ENCODE measurements at regions not wholly inside any gene's neighbourhood (a gene's known extent, or its start where the extent isn't known, plus 50 kb on each side); places are given as distances from the start of the nearest gene placed in this dataset.

DNA sequence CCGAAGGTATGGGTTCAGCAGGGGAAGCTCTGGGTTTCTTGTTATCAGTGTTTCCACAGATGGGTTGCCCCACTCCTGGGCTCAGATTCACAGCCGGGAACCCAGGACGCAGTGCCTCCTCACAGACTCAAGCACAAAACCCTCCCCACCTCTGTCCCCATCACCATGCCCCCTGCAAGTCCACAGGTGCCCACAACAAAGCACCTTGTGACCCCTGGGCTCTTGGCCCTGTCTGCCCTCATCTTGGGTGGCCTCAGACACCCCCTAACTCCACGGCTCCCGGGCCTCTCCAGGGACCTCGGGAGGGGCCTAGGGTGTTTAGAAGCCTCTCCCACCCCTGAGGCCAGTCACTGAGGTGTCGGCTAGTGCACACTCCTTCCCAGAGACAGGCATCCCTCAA, 231.7 kb downstream of the TUBA3C start (continued):
- TF ChIP-seq, protein P1, sequence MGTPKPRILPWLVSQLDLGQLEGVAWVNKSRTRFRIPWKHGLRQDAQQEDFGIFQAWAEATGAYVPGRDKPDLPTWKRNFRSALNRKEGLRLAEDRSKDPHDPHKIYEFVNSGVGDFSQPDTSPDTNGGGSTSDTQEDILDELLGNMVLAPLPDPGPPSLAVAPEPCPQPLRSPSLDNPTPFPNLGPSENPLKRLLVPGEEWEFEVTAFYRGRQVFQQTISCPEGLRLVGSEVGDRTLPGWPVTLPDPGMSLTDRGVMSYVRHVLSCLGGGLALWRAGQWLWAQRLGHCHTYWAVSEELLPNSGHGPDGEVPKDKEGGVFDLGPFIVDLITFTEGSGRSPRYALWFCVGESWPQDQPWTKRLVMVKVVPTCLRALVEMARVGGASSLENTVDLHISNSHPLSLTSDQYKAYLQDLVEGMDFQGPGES (IDR thresholded peaks at IDR 0.05), result no peak
- no peak for TF ChIP-seq REST (IDR thresholded peaks at IDR 0.05; ENCODE audit: low read depth, low read length)
- no peak for TF ChIP-seq CREB1 (IDR thresholded peaks at IDR 0.05; ENCODE audit: low read depth)
- no peak for TF ChIP-seq TCF12 (IDR thresholded peaks at IDR 0.05; ENCODE audit: low read depth, low read length)

- ChIA-PET CTCF (no interaction called here), POLR2A (no interaction called here), SMC1A (ENCODE audit: uncharacterized antibody, unreplicated experiment) (no interaction called here), RAD21 (ENCODE audit: unreplicated experiment) (no interaction called here)
- in situ Hi-C loops (cut with MboI), result loop anchor here (10.0 kb wide), 1 partner anchor 55 kb away; no protein-coding TSS in a partner anchor
- H3K9me3 ChIP-seq (replicated peaks; ENCODE audit: control insufficient read depth, insufficient read depth, low read length), result no peaks in the 10 kb centered on the region; the same call in 2 of the 3 replicates
- H3K27ac ChIP-seq (ENCODE audit: control insufficient read depth, insufficient read depth), result no peak overlapping the region
- intact Hi-C loops (cut with micrococcal nuclease; ENCODE audit: unreplicated experiment), result no loop called here
- no peaks in the 10 kb centered on the region for H3K36me3 ChIP-seq (ENCODE audit: control insufficient read depth in 2 of 2, insufficient read depth in 2 of 2, low read length in 1 of 2)
- DNase-seq (ENCODE audit: low read depth, low spot score), result no peak
- ATAC-seq, result no peak
- H4K20me1 ChIP-seq (ENCODE audit: control insufficient read depth, insufficient read depth), result no peaks in the 10 kb centered on the region
- H3K79me2 ChIP-seq (ENCODE audit: control insufficient read depth, insufficient read depth, low read length), result no peaks in the 10 kb centered on the region
- no TSS peak for BruUV-seq (replicated peaks)
- 20% methylated on average over 9 of the region's 9 CpGs for WGBS (ENCODE audit: insufficient coverage, insufficient replicate concordance, low lambda C conversion rate, missing lambda C conversion rate)
- no peaks in the 10 kb centered on the region for H3K4me1 ChIP-seq (ENCODE audit: control insufficient read depth, insufficient read depth, low read length)
- H3K9ac ChIP-seq (ENCODE audit: control insufficient read depth, insufficient read depth, low read length), result no peak overlapping the region
- H3K4me3 ChIP-seq, result no peak overlapping the region
- H3K27me3 ChIP-seq (replicated peaks in 1 of 2; ENCODE audit: control insufficient read depth in 2 of 2, insufficient read depth in 2 of 2, low read length in 1 of 2), result no peaks in the 10 kb centered on the region
- no peak for FAIRE-seq
- no peak overlapping the region for H2AFZ ChIP-seq (ENCODE audit: control insufficient read depth, low read depth, low read length)
- no peak overlapping the region for H3K4me2 ChIP-seq (ENCODE audit: control insufficient read depth, insufficient read depth)
- no peak for TF ChIP-seq HDAC6 (IDR thresholded peaks at IDR 0.05; ENCODE audit: unreplicated experiment)
- no peak for TF ChIP-seq RCOR1 (conservative IDR thresholded peaks at IDR 0.05; ENCODE audit: low read depth, low read length)
- TF ChIP-seq NFYB (IDR thresholded peaks at IDR 0.05; ENCODE audit: insufficient read depth, low read depth, low read length), result no peak
- TF ChIP-seq, protein P2, sequence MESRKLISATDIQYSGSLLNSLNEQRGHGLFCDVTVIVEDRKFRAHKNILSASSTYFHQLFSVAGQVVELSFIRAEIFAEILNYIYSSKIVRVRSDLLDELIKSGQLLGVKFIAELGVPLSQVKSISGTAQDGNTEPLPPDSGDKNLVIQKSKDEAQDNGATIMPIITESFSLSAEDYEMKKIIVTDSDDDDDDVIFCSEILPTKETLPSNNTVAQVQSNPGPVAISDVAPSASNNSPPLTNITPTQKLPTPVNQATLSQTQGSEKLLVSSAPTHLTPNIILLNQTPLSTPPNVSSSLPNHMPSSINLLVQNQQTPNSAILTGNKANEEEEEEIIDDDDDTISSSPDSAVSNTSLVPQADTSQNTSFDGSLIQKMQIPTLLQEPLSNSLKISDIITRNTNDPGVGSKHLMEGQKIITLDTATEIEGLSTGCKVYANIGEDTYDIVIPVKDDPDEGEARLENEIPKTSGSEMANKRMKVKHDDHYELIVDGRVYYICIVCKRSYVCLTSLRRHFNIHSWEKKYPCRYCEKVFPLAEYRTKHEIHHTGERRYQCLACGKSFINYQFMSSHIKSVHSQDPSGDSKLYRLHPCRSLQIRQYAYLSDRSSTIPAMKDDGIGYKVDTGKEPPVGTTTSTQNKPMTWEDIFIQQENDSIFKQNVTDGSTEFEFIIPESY (IDR thresholded peaks at IDR 0.05), result no peak
- TF ChIP-seq MYB (IDR thresholded peaks at IDR 0.05; ENCODE audit: borderline replicate concordance, low read depth, low read length), result no peak
- no peak for TF ChIP-seq MYC (IDR thresholded peaks at IDR 0.05; ENCODE audit: insufficient read depth, insufficient read length, insufficient replicate concordance, low read length, severe bottlenecking)
- TF ChIP-seq ZBTB11 (CRISPR knock-in tag; IDR thresholded peaks at IDR 0.05), result no peak
- TF ChIP-seq CBX3 (IDR thresholded peaks at IDR 0.05; ENCODE audit: borderline replicate concordance, low read depth), result no peak
- no peak for TF ChIP-seq BRCA1 (IDR thresholded peaks at IDR 0.05; ENCODE audit: low read depth, low read length)
These were observed 232.2 kb downstream of the TUBA3C start for GRCh38 chr13:18949489-18949761.

All from GM12878 (cell line).